GM19328 (cell line): ENCODE measurements at regions not wholly inside any gene's neighbourhood (a gene's known extent, or its start where the extent isn't known, plus 50 kb on each side); places are given as distances from the start of the nearest gene placed in this dataset.

Experiments
- ATAC-seq: cut with Tn5 transposase; IDR thresholded peaks from one replicate; pipeline ENCODE4 v1.9.1; 2021; ENCODE audit warnings: mild to moderate bottlenecking, moderate library complexity; ENCODE audit not compliant: unreplicated experiment

DNA sequence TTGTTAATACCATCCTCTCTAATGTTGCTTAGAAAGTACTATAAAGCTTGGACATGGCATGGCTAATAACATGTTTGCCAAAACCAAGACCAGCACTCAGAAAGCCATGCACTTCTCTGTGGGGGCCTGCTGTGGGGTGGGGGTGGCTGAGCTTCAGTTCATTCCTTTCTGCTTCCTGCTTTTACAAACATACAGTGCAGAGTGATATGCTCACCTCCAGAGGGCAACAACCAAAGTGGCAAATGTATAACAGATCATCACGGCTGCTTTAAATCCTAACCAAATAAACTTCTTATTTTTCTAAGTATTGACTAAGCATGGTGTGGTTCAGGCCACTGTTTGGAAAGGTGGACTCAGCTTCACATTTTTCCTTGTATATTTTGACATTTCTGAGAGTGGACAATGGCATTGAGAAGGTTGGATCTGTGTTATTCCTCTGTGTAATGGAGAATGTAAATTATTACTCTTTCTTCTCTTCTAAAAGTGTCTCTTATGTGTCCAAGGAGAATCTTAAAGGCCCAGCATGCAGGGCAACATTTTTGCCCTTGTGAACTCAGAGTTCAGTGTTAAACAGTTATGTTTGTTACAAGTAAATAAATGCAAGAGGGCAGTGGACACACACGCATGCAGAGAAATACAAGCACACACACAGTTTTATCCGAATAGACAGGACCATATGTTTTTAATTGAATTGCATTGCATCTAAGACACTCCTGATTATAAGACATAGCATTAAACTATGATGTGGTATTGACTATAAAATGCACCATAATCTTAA lies 186.1 kb downstream of the HERPUD2 start:
- ATAC-seq, result no peak

DNA sequence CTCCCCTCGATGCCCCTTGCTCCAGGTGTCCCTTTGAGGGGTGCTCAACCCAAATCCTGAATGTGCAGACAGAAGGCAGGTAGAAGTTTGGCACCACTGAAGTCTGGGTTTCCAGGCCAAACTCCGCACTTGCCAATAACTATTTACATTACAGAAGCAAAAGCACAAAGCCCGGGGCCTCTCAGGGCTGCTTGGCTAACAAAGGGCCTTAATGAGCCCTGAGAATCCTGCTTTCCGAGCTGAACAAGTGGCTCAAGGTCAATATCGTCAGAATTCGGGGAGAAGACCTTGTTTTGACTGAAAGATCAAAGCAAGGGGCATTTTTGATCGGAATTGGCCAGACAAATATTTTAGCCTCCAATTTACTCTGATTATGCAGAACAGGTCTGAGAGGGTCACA lies 189.9 kb downstream of the HERPUD2 start:
- no peak for ATAC-seq

DNA sequence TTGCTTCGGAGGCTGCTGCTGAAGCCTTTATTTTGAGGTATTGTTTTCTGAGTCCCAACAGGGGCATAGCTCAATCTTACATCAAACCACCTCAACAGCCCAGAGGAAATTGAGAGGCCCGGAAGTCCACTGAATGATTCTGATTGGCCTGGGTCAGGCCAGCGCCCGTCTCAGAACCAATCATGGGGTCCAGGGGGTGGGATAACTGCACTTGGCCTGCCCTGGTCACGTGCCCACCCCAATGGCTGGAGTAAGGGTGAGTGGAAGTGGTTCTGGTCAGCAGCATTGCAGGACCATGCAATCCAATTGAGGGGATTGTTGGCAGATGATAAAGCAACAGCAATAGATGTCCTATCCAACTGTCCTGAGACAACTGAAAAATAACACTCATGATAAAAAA lies 190.6 kb downstream of the HERPUD2 start:
- no peak for ATAC-seq

DNA sequence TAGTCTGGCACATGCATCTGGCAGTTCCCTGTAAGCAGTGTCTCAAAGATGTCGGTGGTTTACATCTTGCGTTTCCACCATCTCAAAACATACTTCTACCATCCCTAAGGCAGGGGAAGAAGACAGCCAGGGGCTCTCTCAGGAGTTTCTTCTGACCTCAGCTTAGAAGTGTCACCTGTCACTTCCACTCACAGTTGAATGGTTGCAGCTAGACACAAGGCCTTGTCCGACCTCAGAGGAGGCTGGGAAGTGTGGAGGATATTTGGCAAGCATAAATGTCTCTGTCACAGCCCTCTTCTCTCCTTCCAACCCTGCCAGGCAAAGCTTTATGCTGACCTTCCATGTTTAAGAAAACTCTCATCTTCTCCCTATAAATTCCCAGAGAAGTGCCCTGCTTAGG lies 193.3 kb downstream of the HERPUD2 start:
- no peak for ATAC-seq

DNA sequence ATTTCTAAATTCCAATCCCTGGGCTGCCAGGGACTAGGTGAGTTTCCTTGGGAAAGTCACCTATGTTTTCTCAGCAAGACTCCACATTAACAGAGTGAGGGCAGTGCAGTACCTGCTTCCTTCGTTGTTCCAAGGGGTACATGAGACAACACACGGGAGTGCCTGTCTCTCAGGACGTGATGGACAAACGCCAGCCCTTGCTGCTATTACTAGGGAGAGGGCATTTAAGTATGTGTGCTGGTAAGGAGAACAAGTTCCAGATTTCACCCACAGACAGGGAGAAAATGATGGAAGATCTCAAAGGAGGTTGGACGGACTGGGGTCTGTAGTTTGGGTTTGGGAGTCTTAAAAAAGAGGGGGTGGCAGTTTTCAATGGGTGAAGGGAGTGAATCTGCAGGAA lies 195.7 kb downstream of the HERPUD2 start:
- no peak for ATAC-seq

DNA sequence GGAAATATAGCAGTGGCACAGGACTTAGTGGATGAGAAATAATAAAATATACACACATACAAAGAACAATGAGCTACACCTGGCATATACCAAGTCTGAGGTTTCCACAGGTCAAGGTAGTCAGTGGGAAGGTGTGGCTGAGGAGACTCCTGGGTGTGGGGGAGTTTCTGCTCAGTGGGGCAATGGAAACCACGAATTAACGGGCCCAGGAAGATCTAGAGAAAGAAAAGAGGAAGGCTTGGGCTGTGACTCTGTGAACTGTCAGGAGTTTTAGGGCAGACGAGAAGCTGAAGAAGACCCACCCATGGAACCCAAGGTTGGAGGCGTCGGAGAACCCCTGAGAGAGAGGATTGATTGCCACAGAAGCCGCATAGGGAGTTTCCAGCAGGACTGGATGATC lies 196.5 kb downstream of the HERPUD2 start:
- no peak for ATAC-seq

DNA sequence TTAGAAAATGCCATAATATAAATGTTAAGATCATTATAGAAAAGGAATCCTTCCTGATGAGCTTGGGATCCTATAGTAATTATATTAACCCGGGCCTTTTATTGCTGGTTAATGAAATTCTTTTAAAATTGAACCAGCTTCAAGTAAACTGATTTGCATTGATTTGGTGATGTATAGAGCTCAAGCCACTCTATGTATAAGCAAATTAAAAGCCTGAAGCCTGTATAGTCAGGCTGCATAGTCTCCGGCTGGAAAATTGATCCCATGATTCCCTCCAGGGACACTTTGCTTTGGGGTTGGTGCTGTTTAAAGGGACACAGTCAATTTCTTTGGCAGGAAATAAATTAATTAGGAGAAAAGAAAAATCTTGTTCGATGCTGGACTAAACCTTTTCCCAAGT lies 199.1 kb downstream of the HERPUD2 start:
- no peak for ATAC-seq

DNA sequence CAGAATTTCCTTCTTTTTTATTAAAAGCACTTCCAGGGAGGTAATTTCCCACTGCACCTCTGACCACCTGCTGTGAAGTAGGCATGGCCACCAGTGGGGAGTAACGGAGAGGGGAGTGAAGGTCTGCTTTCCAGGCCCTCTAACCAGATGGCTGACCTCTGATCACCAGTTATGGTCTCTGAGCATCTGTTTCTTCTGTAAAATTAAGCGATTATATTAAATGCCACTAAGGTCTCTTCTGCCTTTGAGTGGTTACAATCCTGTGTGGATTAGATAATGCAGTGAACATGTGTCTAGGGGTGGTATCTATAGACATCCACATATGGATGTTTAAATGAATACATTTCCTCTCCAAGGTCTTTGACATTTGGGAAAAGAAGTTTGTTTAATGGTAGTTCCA lies 199.6 kb downstream of the HERPUD2 start:
- no peak for ATAC-seq

DNA sequence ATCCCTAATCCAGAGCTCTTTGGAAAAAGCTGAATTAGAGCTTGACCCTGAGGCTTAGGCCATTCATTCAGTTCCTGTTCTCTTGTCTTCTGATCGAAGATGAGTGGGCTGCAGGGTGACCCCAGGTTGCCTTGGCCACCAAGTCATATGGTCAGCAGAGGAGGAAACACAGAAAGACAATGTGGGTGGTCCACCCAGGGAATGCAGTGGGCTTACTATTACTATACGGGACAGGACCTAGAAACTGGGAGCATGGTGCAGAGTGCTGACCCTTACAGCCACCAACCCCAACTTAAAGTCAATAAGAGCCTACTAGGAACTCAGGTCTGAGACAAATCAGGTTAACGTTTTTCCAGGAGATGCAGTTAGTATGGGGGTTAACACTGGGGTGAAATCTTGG lies 200.5 kb downstream of the HERPUD2 start:
- no peak for ATAC-seq

DNA sequence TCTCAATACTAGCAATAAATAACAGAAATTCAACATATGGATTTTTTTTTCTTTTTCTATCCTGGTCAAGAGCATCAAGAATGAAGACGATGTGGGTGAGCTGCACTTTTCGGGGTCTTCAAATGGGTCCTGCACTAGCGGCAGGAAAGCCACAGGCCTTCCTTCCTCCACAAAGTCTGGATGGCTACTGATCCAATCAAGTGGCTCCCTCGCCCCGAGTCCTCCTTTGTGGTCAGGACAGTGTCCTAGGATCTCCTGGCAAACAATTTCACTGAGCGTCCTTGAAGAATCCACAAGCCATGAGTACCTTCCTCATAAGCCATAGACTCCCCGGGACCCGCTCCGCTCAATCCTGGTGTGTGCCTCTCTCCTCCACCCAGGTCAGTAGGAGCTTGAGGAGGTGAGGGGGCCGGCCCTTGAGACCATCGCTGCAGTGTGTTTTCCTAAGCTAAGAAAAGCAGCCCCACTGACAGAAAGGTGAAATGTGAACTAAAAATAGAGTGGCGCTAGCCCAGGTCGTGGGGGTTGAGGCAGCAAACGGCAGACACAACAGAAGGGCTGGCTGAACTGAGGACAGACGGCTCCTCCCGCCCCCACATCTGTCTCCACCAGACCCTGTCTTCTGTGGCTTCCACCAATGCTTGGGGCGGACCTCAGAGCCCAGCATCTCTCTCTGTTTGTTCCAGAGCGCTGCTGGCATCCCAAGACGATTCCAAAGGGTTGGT lies 202.3 kb downstream of the HERPUD2 start:
- ATAC-seq, result no peak

DNA sequence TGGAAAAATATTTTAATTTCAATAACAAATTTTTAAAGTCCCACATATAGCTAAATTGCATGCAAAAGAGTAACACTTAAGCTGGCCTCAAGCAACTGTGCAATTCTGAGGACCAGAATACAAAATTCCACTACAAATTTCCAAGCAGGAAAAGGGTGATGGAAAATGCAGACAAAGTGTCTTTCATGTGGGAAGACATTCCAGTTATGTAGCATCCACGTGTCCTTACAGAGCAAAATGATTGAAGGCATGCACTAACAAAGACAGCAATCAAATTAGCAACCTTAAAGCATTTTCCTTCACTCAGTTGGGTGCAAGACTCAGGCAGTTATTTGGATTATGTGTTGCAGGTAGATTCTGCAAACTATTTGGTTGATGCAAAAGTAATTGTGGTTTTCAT lies 203.7 kb downstream of the HERPUD2 start:
- no peak for ATAC-seq

DNA sequence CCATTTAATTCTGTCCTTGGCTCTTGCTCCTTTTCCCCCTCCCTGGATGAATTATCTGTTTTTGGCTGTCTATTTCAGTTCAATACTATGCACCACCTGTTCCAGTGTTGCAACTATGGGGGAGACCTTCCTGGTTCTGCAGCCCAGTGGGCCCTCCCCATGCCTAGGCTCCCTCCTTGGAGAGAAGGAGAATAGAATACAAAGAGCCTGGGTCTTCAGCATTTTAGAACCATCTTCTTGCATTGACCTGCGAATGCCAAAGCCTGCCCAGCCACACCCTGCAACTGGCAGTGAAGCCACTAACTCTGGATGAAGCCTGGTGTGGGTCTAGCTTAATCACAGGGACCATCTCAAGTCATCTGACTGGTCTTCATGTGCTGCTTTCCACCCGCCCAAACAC lies 207.1 kb downstream of the HERPUD2 start:
- ATAC-seq, result no peak

DNA sequence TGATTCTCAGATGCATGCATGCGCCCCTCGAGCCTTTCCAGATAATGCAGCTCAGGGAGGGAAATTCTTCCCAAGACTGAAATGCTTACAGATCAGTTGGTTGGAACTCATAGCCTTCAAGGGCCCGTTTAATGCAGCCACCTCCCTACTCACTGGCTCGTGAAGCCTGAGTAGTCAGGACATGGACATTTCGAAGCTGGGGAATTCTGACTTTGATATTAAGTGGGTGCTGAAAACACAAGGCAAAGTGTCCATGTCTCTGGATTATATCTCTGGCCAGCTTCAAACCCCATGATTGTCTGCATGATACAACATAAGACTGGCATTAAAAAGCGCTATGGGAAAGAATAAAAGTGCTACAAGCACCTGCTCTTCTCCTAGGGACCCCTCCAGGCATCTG lies 207.5 kb downstream of the HERPUD2 start:
- no peak for ATAC-seq

DNA sequence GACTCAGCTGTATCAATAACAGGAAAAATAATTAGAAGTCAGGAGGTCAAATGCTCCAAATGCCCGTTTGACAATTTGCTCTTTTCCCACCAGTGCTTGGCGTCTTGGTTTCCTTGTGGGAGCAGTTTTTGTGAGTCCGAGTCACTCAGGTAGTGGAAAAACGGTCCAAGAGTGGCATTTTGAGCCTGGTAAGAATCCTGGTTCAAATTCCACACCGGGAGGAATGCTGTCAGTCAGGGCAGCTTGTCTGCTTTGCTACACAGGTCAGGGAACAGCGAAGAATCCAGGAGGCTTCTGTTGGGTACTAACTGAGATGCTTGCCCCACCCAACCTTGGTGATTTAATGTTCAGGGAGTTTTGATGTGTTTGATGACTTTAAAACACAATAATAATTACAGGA lies 209.5 kb downstream of the HERPUD2 start:
- no peak for ATAC-seq

DNA sequence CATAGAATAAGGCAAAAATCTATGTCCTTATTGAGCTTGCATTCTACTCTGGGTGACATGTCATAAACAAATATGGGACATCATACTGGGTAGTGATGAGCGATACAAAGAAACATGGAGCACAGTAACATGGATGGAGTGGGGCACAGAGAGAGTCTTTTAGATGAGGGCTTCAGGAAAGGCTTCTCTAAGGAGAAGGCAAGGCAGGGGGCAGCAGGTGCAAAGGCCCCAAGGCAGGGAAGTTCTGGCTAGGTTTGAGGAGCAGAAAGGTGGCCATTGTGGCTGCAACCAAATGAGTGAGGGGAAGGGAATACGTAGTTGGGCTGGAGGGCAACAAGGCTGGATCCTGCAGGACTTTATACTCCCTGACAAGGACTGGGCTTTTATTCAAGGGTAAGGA lies 211.4 kb downstream of the HERPUD2 start:
- ATAC-seq, result no peak

DNA sequence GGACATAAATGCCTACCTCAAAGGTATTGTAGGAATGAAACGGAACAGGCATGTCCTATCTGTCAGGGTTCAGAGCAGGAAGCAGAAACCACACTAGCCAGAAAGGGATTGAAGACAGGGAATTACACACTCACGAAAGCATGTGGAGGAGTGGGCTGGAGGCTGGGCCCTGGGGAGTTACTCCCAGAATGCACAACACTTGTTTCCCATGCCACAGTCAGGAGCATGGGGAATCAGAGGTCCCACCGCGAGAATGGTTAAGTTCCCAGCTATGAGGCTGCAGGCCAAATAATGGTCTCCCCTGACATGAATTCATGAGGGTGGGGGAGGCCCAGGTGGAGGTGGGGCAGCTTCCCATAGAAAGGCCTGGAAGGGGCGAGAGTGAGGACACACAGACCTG lies 212.7 kb downstream of the HERPUD2 start:
- ATAC-seq, result no peak

DNA sequence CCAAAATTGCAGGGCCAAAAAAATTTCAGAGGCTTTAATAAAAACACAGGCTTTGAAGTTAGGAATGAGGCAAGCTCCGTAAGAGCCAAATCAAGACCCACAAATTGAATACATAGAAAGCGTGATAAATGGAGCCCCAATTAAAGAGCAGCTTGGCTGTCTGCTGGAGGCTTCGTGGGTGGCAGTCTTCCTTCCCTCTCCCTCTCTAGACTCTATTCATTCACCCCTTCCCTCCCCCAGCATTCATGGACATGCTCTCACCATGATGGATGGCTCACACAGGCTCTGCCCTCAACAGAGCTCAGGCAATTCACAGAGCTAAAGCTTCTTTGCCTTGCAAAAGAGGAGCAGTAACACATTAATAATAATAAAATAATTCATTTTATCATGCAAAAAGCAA lies 214.1 kb downstream of the HERPUD2 start:
- no peak for ATAC-seq

DNA sequence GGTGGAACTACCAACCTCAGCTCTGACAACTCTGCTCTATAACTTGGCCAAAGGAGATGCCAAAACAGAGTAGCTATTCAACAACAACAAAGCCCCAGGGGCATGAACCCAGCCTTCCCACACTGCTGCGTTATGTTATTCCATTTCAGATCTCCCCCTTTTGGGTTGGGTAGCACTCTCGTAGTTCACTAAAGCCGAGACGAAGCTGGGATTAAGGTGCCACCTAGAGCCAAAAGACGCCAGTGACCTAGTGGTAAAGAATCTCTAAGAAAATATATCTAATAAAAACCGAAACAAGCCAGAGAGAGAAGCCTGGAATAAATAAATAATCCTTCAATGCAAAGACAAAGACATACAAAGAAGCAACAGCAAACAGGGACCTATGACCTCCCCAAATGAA lies 217.3 kb downstream of the HERPUD2 start:
- no peak for ATAC-seq

DNA sequence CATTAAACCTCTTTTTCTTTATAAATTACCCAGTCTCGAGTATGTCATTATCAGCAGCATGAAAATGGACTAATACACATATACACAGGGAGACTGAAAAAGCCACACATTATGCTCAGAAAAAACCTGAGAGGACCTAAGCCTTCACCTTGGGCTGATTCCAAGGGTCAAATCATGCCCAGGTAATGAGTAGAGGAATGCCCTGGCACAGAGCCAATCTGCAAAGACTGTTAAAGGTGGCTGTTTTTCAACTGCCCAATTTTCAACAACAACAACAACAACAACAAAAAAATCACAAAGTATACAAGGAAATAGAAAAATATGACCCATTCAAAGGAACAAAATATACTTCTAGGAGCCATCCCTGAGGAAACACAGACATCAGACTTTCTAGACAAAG lies 220.2 kb upstream of the TBX20 start:
- ATAC-seq, result no peak

DNA sequence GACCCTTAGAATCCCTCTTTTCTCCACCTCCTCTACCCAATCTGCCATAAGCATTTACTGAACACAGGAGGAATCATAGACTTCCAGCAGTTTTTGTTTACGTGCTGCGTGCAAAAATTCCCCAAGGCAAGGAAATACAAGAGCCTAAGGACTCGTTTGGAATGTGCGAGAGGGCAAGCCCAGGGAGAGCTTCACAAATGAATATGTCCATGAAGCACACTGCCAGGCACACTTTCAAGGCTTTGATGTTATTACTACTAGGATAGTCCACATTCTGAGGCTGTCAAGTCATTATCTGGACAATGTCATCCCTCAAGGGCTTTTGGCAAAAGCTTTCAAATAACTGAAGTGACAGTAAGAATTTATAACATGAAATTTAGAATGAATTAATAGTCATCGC lies 214.7 kb upstream of the TBX20 start:
- ATAC-seq, result no peak

DNA sequence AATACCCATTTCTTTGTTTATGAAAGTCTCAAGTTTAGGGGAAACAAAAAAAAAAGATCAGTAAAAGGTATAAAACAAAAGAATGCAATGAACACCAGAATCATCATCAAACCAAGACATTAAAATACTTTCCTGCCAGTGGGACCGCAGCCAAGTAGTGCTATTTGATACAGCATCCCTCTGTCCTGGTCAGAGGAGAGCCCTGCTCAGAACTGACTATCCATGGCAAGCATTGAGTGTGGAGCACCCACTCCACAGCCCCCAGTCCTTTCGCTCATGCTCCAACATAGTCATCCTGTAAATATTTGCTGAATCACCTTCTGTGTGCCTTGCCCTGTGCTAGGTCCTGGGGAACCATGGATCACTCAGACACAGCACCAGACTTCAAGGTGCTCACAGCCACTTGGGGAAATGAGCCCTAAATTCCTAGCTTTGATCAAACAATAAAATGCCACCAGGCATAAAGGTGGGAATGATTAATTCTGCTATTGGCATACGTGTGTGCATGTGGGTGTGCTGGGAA lies 213.6 kb upstream of the TBX20 start:
- no peak for ATAC-seq

DNA sequence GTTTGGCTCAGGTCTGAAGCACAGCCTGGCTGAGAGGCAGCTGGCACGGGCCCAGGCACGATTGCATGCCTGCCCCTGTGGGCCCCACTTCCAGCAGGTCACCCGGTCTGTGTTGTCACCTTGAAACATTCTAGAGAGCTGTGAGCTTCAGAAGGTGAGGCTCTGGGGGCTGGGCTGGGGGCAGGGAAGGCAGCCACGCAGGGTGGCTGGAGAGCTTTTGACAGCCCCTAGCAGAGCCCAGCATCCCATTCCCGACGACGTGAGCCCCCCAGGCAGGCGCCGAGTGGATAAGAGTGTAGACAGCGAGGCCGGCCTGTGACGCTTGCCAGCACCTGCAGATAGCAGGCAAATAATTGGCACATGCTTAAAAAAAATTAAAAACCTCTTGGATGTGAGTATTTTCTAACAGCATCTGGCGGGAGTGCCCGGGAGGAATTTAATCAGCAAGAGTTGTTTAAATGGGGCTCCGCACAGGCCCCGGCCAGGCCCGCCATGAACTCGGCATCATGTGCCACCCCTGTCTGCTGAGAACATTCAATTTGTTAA lies 212.0 kb upstream of the TBX20 start:
- ATAC-seq, result no peak
